Neural progenitor cell (in vitro differentiated cells): ENCODE measurements at regions not wholly inside any gene's neighbourhood (a gene's known extent, or its start where the extent isn't known, plus 50 kb on each side); places are given as distances from the start of the nearest gene placed in this dataset.

ENCODE experiments used
- DNase-seq: peaks from one replicate; pipeline ENCODE4 v3.0.0-alpha.2; 2016; ENCODE audit warnings: low spot score
- H2AFZ ChIP-seq: fragments of 200-600 bp; sonication (generic); replicated peaks from 2 replicates; pipeline ENCODE4 v1.6.1; 2016; ENCODE audit warnings: antibody characterized with exemption
- H3F3A ChIP-seq: fragments of 200-600 bp; sonication (generic); 2 replicates; pipeline ENCODE4 v1.6.1; 2016; ENCODE audit warnings: antibody characterized with exemption, low read depth
- H3K27ac ChIP-seq: fragments of 200-600 bp; sonication (generic); 2 replicates; pipeline ENCODE4 v1.5.1; 2016; ENCODE audit warnings: mild to moderate bottlenecking
- H3K27me3 ChIP-seq: fragments of 200-600 bp; sonication (generic); 2 replicates; pipeline ENCODE4 v1.6.1; 2016; ENCODE audit warnings: mild to moderate bottlenecking, moderate library complexity
- H3K36me3 ChIP-seq: fragments of 200-600 bp; sonication (generic); 2 replicates; pipeline ENCODE4 v1.5.1; 2016
- H3K4me1 ChIP-seq: fragments of 200-600 bp; sonication (generic); 2 replicates; pipeline ENCODE4 v1.6.1; 2016; ENCODE audit warnings: mixed run types
- H3K4me2 ChIP-seq: fragments of 200-600 bp; sonication (generic); 2 replicates; pipeline ENCODE4 v1.6.1; 2016
- H3K4me3 ChIP-seq: fragments of 200-600 bp; sonication (generic); 2 replicates; pipeline ENCODE4 v1.5.1; 2016
- H3K79me2 ChIP-seq: fragments of 200-600 bp; sonication (generic); 2 replicates; pipeline ENCODE4 v1.6.1; 2016; ENCODE audit warnings: low read depth
- H3K9ac ChIP-seq: fragments of 200-600 bp; sonication (generic); 2 replicates; pipeline ENCODE4 v1.6.1; 2016
- H3K9me3 ChIP-seq: fragments of 200-600 bp; sonication (generic); 2 replicates; pipeline ENCODE4 v1.5.1; 2016; ENCODE audit warnings: low read depth
- H4K20me1 ChIP-seq: fragments of 200-600 bp; sonication (generic); 2 replicates; pipeline ENCODE4 v1.6.1; 2016; ENCODE audit warnings: low read depth
- H3K27ac Mint-ChIP-seq: 3 replicates; pipeline ENCODE4 v1.8.0; 2021; ENCODE audit warnings: mixed read lengths
- H3K27me3 Mint-ChIP-seq: 2 replicates; pipeline ENCODE4 v1.8.0; 2022; ENCODE audit warnings: low read depth, mild to moderate bottlenecking, inconsistent platforms, moderate library complexity, mixed read lengths; ENCODE audit not compliant: insufficient read depth
- H3K36me3 Mint-ChIP-seq: 3 replicates; pipeline ENCODE4 v1.8.0; 2021; ENCODE audit warnings: mixed read lengths
- H3K4me1 Mint-ChIP-seq: 3 replicates; pipeline ENCODE4 v1.8.0; 2021; ENCODE audit warnings: mixed read lengths
- H3K4me3 Mint-ChIP-seq: 3 replicates; pipeline ENCODE4 v1.8.0; 2021; ENCODE audit warnings: mild to moderate bottlenecking, moderate library complexity, mixed read lengths
- H3K9me3 Mint-ChIP-seq: 3 replicates; pipeline ENCODE4 v1.8.0; 2020; ENCODE audit warnings: mixed read lengths
- EZH2 ChIP-seq: fragments of 200-600 bp; sonication (generic); IDR thresholded peaks from 2 replicates; pipeline ENCODE4 v1.6.1; 2017; ENCODE audit warnings: antibody characterized with exemption, mild to moderate bottlenecking, moderate library complexity
- EZH2phosphoT487 ChIP-seq: fragments of 200-600 bp; sonication (generic); IDR thresholded peaks from 2 replicates; pipeline ENCODE4 v1.6.1; 2017; ENCODE audit warnings: antibody characterized with exemption
- TF ChIP-seq, protein P1 (sequence below): fragments of 200-600 bp; sonication (generic); IDR thresholded peaks from 2 replicates; pipeline ENCODE4 v1.5.1; 2017; ENCODE audit warnings: antibody characterized with exemption, mild to moderate bottlenecking

DNA sequence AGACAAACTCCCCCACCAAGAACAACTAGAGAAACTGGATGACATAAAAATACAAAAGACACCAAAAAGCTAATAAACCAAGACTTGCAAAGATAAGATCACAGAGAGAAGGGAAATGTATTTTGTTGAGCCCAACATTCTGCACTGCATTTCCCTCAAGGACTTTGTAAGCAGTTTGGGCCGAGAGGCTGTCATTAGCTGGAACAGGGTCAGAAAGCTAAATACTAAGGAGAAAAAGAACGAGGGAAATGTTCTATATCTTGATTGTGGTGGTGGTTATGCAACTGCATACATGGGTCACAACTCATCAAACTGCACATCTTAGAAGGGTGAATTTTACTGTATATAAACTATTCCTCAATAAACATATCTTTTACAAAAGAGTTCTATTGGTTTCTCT is 315.0 kb downstream of the IPMK start:
- no peak for DNase-seq
- Histone ChIP-seq H2AFZ (no peak overlapping the region), H3K79me2 (no peaks in the 10 kb centered on the region), H4K20me1 (no peaks in the 10 kb centered on the region), H3K9ac (no peak overlapping the region), H3F3A (no peaks in the 10 kb centered on the region), H3K9me3 (no peaks in the 10 kb centered on the region), H3K4me3 (no peak overlapping the region), H3K27me3 (no peaks in the 10 kb centered on the region), H3K27ac (no peak overlapping the region), H3K36me3 (no peaks in the 10 kb centered on the region), H3K4me1 (no peaks in the 10 kb centered on the region), H3K4me2 (no peak overlapping the region)
- TF ChIP-seq EZH2phosphoT487, result no peak
- TF ChIP-seq, protein P1, sequence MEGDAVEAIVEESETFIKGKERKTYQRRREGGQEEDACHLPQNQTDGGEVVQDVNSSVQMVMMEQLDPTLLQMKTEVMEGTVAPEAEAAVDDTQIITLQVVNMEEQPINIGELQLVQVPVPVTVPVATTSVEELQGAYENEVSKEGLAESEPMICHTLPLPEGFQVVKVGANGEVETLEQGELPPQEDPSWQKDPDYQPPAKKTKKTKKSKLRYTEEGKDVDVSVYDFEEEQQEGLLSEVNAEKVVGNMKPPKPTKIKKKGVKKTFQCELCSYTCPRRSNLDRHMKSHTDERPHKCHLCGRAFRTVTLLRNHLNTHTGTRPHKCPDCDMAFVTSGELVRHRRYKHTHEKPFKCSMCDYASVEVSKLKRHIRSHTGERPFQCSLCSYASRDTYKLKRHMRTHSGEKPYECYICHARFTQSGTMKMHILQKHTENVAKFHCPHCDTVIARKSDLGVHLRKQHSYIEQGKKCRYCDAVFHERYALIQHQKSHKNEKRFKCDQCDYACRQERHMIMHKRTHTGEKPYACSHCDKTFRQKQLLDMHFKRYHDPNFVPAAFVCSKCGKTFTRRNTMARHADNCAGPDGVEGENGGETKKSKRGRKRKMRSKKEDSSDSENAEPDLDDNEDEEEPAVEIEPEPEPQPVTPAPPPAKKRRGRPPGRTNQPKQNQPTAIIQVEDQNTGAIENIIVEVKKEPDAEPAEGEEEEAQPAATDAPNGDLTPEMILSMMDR, result no peak
- no peak for TF ChIP-seq EZH2
- Mint-ChIP-seq H3K4me1 (no peaks in the 10 kb centered on the region), H3K36me3 (no peaks in the 10 kb centered on the region), H3K27me3 (no peaks in the 10 kb centered on the region), H3K9me3 (no peaks in the 10 kb centered on the region), H3K4me3 (no peak overlapping the region), H3K27ac (no peak overlapping the region)

DNA sequence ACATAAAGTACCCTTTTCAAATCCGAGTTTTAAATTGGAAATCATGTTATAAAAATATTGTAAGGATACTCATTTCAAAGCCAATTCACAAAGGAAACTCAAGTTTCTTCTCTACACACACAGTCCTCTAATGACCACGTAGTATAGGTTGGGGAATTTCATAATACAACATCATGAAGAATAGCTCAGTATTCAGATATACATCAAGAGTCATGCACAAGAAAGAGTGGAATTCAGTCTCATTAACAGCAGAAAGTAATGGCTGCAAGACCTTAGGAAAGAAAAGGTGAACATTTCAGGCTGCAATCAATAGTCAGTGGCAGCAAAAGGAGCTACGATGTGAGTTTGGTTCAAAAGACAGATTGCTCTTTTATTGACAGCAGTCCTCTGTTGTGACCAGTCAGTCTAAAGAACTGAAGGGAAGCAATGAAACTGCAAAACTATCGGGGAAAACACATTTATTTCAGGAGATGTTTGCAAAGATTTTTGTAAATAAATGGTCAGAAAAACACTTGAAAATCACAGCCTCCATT is 317.2 kb downstream of the IPMK start:
- no peaks in the 10 kb centered on the region for H3K9me3 ChIP-seq
- Mint-ChIP-seq H3K4me1 (no peaks in the 10 kb centered on the region), H3K36me3 (no peaks in the 10 kb centered on the region), H3K27ac (no peak overlapping the region), H3K4me3 (no peak overlapping the region), H3K9me3 (no peaks in the 10 kb centered on the region), H3K27me3 (no peaks in the 10 kb centered on the region)
- TF ChIP-seq, protein P1, result no peak
- TF ChIP-seq EZH2 (no peak), EZH2phosphoT487 (no peak)
- DNase-seq, result no peak
- no peak overlapping the region for H3K27ac ChIP-seq
- H3K36me3 ChIP-seq, result no peaks in the 10 kb centered on the region
- H3K4me3 ChIP-seq, result no peak overlapping the region
- H3K27me3 ChIP-seq, result no peaks in the 10 kb centered on the region
- H3K79me2 ChIP-seq, result no peaks in the 10 kb centered on the region
- peak overlapping the region; percentile 54 for H2AFZ ChIP-seq
- no peak overlapping the region for H3K4me2 ChIP-seq
- no peak overlapping the region for H3K9ac ChIP-seq
- H3F3A ChIP-seq, result no peaks in the 10 kb centered on the region
- H3K4me1 ChIP-seq, result no peaks in the 10 kb centered on the region
- H4K20me1 ChIP-seq, result no peaks in the 10 kb centered on the region

DNA sequence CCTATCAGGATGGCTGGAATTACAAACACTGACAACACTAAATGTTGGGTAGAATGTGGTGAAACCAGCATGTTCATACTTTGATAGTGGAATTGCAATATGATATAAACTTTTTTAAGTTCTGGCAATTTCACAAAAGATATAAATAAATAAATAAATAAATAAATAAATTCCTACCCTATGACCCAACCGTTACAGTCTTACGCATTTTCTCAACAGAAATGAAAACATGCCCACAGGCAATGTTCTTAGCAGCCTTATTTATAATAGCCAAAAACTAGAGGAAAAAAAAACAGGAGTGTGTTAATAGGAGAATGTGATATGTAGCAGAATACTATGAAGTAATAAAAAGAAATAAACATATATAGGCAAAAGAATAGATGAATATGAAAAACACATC is 318.9 kb downstream of the IPMK start:
- Mint-ChIP-seq H3K27ac (no peak overlapping the region), H3K27me3 (no peaks in the 10 kb centered on the region), H3K36me3 (no peaks in the 10 kb centered on the region), H3K4me3 (no peak overlapping the region), H3K9me3 (no peaks in the 10 kb centered on the region), H3K4me1 (no peaks in the 10 kb centered on the region)
- Histone ChIP-seq H4K20me1 (no peaks in the 10 kb centered on the region), H3K79me2 (no peaks in the 10 kb centered on the region), H3F3A (no peaks in the 10 kb centered on the region), H3K9me3 (no peaks in the 10 kb centered on the region), H3K36me3 (no peaks in the 10 kb centered on the region), H2AFZ (no peak overlapping the region), H3K27ac (no peak overlapping the region), H3K4me2 (no peak overlapping the region), H3K9ac (no peak overlapping the region), H3K4me1 (no peaks in the 10 kb centered on the region), H3K27me3 (no peaks in the 10 kb centered on the region), H3K4me3 (no peak overlapping the region)
- TF ChIP-seq, protein P1, result no peak
- TF ChIP-seq EZH2 (no peak), EZH2phosphoT487 (no peak)
- no peak for DNase-seq
